HG03175 (cell line): ENCODE measurements at regions not wholly inside any gene's neighbourhood (a gene's known extent, or its start where the extent isn't known, plus 50 kb on each side); places are given as distances from the start of the nearest gene placed in this dataset.
"Not testable (repeated sequence)": the region's sequence is repeated elsewhere in the genome, so short reads cannot be mapped to it uniquely, and the experiment has no call there.

Experiments
- ATAC-seq: cut with Tn5 transposase; IDR thresholded peaks from one replicate; pipeline ENCODE4 v1.9.1; 2021; ENCODE audit warnings: mild to moderate bottlenecking, moderate library complexity; ENCODE audit not compliant: unreplicated experiment

- no peak for ATAC-seq
Measured at GRCh38 chr4:106604319-106605051, 235.9 kb upstream of the GIMD1 start.

GRCh38 chr4:106603471-106603870 lies 234.9 kb upstream of the GIMD1 start:
- no peak for ATAC-seq

GRCh38 chr4:106602711-106603110 lies 234.1 kb upstream of the GIMD1 start:
- ATAC-seq, result no peak

GRCh38 chr4:106601519-106601918 lies 232.9 kb upstream of the GIMD1 start:
- no peak for ATAC-seq

- ATAC-seq, result no peak
Measured at GRCh38 chr4:106595906-106596305, 227.3 kb upstream of the GIMD1 start.

GRCh38 chr4:106594291-106594952 lies 225.8 kb upstream of the GIMD1 start:
- no peak for ATAC-seq

GRCh38 chr4:106588891-106589290 lies 220.3 kb upstream of the GIMD1 start:
- no peak for ATAC-seq

- ATAC-seq, result no peak
Measured at GRCh38 chr4:106587558-106587957, 219.0 kb upstream of the GIMD1 start.

- ATAC-seq, result no peak
Measured at GRCh38 chr4:106585915-106586349, 217.4 kb upstream of the GIMD1 start.

- no peak for ATAC-seq
Measured at GRCh38 chr4:106584337-106584989, 215.9 kb upstream of the GIMD1 start.

- no peak for ATAC-seq
Measured at GRCh38 chr4:106583567-106583966, 215.0 kb upstream of the GIMD1 start.

GRCh38 chr4:106583108-106583507 lies 214.5 kb upstream of the GIMD1 start:
- ATAC-seq, result no peak

GRCh38 chr4:106582103-106582502 lies 213.5 kb upstream of the GIMD1 start:
- no peak for ATAC-seq

- ATAC-seq, result no peak
Measured at GRCh38 chr4:106579236-106579635, 210.7 kb upstream of the GIMD1 start.

- no peak for ATAC-seq
Measured at GRCh38 chr4:106569146-106570031, 200.8 kb upstream of the GIMD1 start.

- no peak for ATAC-seq
Measured at GRCh38 chr4:106565727-106566126, 197.1 kb upstream of the GIMD1 start.

- ATAC-seq, result not testable (repeated sequence)
Measured at GRCh38 chr4:106563637-106564036, 195.1 kb upstream of the GIMD1 start.

- no peak for ATAC-seq
Measured at GRCh38 chr4:106551724-106552123, 183.1 kb upstream of the GIMD1 start.

GRCh38 chr4:106548446-106549044 lies 180.0 kb upstream of the GIMD1 start:
- no peak for ATAC-seq

- ATAC-seq, result no peak
Measured at GRCh38 chr4:106546370-106546769, 177.8 kb upstream of the GIMD1 start.

- not testable (repeated sequence) for ATAC-seq
Measured at GRCh38 chr4:106542609-106543008, 174.0 kb upstream of the GIMD1 start.
